ENCODE measurements at regions not wholly inside any gene's neighbourhood (a gene's known extent, or its start where the extent isn't known, plus 50 kb on each side); places are given as distances from the start of the nearest gene placed in this dataset.
A peak's percentile ranks its signal among the peaks of the same experiment; 100 is the strongest.
"Not testable (repeated sequence)": the region's sequence is repeated elsewhere in the genome, so short reads cannot be mapped to it uniquely, and the experiment has no call there.

DNA sequence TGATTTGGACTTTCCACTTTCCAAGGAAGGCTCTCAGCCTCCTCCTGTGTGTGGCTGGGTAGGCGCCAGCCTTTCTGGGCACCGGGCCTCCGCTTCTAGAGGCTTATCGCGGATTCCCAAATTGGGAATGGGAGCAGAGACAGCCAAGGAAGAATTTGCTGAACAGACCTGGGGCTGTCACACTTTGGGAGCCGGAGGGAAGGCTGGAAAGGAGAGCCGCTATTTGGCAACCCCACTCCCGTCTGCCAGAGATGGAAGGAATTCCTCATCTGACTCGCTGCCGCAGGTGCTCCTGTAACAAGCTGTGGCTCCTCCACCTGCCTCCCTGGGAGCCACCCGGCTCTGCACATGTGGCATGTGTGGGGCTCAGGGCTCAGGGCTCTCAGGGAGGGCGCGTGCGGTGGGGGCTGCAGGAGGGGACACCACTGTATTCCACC lies 50.8 kb upstream of the ECHDC3 start:
- no peak for TF ChIP-seq POLR2A (IDR thresholded peaks at IDR 0.05)
- TF ChIP-seq, protein P1, sequence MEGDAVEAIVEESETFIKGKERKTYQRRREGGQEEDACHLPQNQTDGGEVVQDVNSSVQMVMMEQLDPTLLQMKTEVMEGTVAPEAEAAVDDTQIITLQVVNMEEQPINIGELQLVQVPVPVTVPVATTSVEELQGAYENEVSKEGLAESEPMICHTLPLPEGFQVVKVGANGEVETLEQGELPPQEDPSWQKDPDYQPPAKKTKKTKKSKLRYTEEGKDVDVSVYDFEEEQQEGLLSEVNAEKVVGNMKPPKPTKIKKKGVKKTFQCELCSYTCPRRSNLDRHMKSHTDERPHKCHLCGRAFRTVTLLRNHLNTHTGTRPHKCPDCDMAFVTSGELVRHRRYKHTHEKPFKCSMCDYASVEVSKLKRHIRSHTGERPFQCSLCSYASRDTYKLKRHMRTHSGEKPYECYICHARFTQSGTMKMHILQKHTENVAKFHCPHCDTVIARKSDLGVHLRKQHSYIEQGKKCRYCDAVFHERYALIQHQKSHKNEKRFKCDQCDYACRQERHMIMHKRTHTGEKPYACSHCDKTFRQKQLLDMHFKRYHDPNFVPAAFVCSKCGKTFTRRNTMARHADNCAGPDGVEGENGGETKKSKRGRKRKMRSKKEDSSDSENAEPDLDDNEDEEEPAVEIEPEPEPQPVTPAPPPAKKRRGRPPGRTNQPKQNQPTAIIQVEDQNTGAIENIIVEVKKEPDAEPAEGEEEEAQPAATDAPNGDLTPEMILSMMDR (IDR thresholded peaks at IDR 0.05) = no peak
- Histone ChIP-seq H3K27ac (no peak overlapping the region), H3K9me3 (no peaks in the 10 kb centered on the region), H3K27me3 (no peaks in the 10 kb centered on the region), H3K4me1 (peaks cover 11 to 34% (median 15%) of the 10 kb centered on the region in 3 donors), H3K36me3 (no peaks in the 10 kb centered on the region), H3K4me3 (no peak overlapping the region)
- 68 to 70% methylated on average over 4 to 12 of the region's 14 CpGs for WGBS, 2 donors
- no peak for DNase-seq
- intact Hi-C loops (cut with DNase I) = no loop called here

GRCh38 chr10:11689945-11690736 lies 52.0 kb upstream of the ECHDC3 start:
- no peak for DNase-seq
- intact Hi-C loops (cut with DNase I) = no loop called here
- WGBS, 2 donors = 91 to 93% methylated on average over 11 to 16 of the region's 22 CpGs

GRCh38 chr10:11688448-11688795 lies 53.8 kb upstream of the ECHDC3 start:
- WGBS, 2 donors = 58 to 88% methylated on average over 3 of the region's 3 CpGs
- H3K4me1 ChIP-seq = peaks cover 31 to 59% (median 34%) of the 10 kb centered on the region in 3 donors

More at GRCh38 chr10:11689945-11690736, 52.0 kb upstream of the ECHDC3 start:
- Histone ChIP-seq H3K27me3 (no peaks in the 10 kb centered on the region), H3K9me3 (no peaks in the 10 kb centered on the region), H3K4me1 (peaks cover 20 to 46% (median 21%) of the 10 kb centered on the region in 3 donors), H3K27ac (no peak overlapping the region), H3K4me3 (no peak overlapping the region), H3K36me3 (no peaks in the 10 kb centered on the region)
- TF ChIP-seq, protein P1 (IDR thresholded peaks at IDR 0.05) = no peak
- TF ChIP-seq POLR2A (IDR thresholded peaks at IDR 0.05) = no peak

GRCh38 chr10:11687779-11688447 lies 54.3 kb upstream of the ECHDC3 start:
- H3K9me3 ChIP-seq = no peaks in the 10 kb centered on the region
- no peak overlapping the region for H3K4me3 ChIP-seq
- no peak for DNase-seq
- WGBS, 2 donors = 58 to 69% methylated on average over 5 to 7 of the region's 8 CpGs
- peak overlapping the region; percentile 54 to 93 (median 92) for H3K27ac ChIP-seq
- H3K4me1 ChIP-seq = peaks cover 31 to 63% (median 35%) of the 10 kb centered on the region in 3 donors
- intact Hi-C loops (cut with DNase I) = no loop called here
- TF ChIP-seq POLR2A (IDR thresholded peaks at IDR 0.05) = no peak
- TF ChIP-seq, protein P1 (IDR thresholded peaks at IDR 0.05) = no peak
- no peaks in the 10 kb centered on the region for H3K27me3 ChIP-seq
- H3K36me3 ChIP-seq = no peaks in the 10 kb centered on the region

More at GRCh38 chr10:11688448-11688795, 53.8 kb upstream of the ECHDC3 start:
- H3K27me3 ChIP-seq; H3K9me3 ChIP-seq; H3K36me3 ChIP-seq; intact Hi-C loops (cut with DNase I); H3K4me3 ChIP-seq; DNase-seq: not testable (repeated sequence)
- peak overlapping the region; percentile 54 to 93 (median 92) for H3K27ac ChIP-seq

GRCh38 chr10:11687357-11687771 lies 54.8 kb upstream of the ECHDC3 start:
- H3K27me3 ChIP-seq = no peaks in the 10 kb centered on the region
- H3K4me1 ChIP-seq = peaks cover 31 to 65% (median 35%) of the 10 kb centered on the region in 3 donors
- 88 to 95% methylated on average over 8 of the region's 8 CpGs for WGBS, 2 donors
- TF ChIP-seq POLR2A (IDR thresholded peaks at IDR 0.05) = no peak
- intact Hi-C loops (cut with DNase I) = no loop called here
- H3K4me3 ChIP-seq = no peak overlapping the region
- H3K9me3 ChIP-seq = no peaks in the 10 kb centered on the region
- H3K36me3 ChIP-seq = no peaks in the 10 kb centered on the region
- DNase-seq = no peak
- peak overlapping the region; percentile 25 to 93 (median 92) for H3K27ac ChIP-seq

- intact Hi-C loops (cut with DNase I) = no loop called here
- H3K27ac ChIP-seq = peak overlapping the region; percentile 92 to 95 (median 93)
- peak overlapping the region in 3 of 4 donors; percentile 18 to 39 (median 31) for H3K4me3 ChIP-seq
- TF ChIP-seq, protein P1 (IDR thresholded peaks at IDR 0.05) = no peak
- no peak for TF ChIP-seq POLR2A (IDR thresholded peaks at IDR 0.05)
- H3K27me3 ChIP-seq = no peaks in the 10 kb centered on the region
- no peaks in the 10 kb centered on the region for H3K36me3 ChIP-seq
- 2 to 3% methylated on average over 7 of the region's 7 CpGs for WGBS, 2 donors
- H3K4me1 ChIP-seq = peaks cover 31 to 65% (median 35%) of the 10 kb centered on the region in 3 donors
- peak; percentile 25 for DNase-seq
- no peaks in the 10 kb centered on the region for H3K9me3 ChIP-seq
These were observed 56.4 kb upstream of the ECHDC3 start for GRCh38 chr10:11685787-11686218.

All from esophagus squamous epithelium (tissue), 5 donors.